Natural killer cell (primary cell): ENCODE measurements at regions not wholly inside any gene's neighbourhood (a gene's known extent, or its start where the extent isn't known, plus 50 kb on each side); places are given as distances from the start of the nearest gene placed in this dataset.
"Not testable (repeated sequence)": the region's sequence is repeated elsewhere in the genome, so short reads cannot be mapped to it uniquely, and the experiment has no call there.

Source experiments
- ATAC-seq, 3 donors: fragments of 150-1000 bp in 2 of 3; fragments of 200-7000 bp in 1 of 3; cut with Tn5 transposase; 1 replicate in 1 of 3; 2 replicates in 2 of 3; pipeline ENCODE4 v1.10.0; 2021; ENCODE audit warnings: mild to moderate bottlenecking in 2 of 3, moderate library complexity in 2 of 3
- DNase-seq, 2 donors: peaks; one replicate each; pipeline versions ENCODE4 v3.0.0 to v3.0.0-alpha.2; 2013 to 2021; ENCODE audit warnings: mixed read lengths in 1 of 2
- H3K27ac ChIP-seq: one replicate; pipeline ENCODE4 v1.5.1; 2013; ENCODE audit warnings: mild to moderate bottlenecking, low read length
- H3K27me3 ChIP-seq: one replicate; pipeline ENCODE4 v1.6.1; 2013; ENCODE audit warnings: low read length; ENCODE audit not compliant: control insufficient read depth, insufficient read depth
- H3K36me3 ChIP-seq: one replicate; pipeline ENCODE4 v1.6.1; 2013; ENCODE audit warnings: low read length; ENCODE audit not compliant: control insufficient read depth, insufficient read depth
- H3K4me1 ChIP-seq: one replicate; pipeline ENCODE4 v1.6.1; 2013; ENCODE audit warnings: low read length; ENCODE audit not compliant: control insufficient read depth, insufficient read depth
- H3K4me3 ChIP-seq: one replicate; pipeline ENCODE4 v1.5.1; 2013; ENCODE audit warnings: low read length
- H3K9me3 ChIP-seq: one replicate; pipeline ENCODE4 v1.6.1; 2013; ENCODE audit warnings: low read length; ENCODE audit not compliant: control insufficient read depth, insufficient read depth
- H3K27ac Mint-ChIP-seq, 2 donors: one replicate each; pipeline ENCODE4 v1.8.0; 2022; ENCODE audit warnings: mild to moderate bottlenecking in 2 of 2, mixed read lengths in 2 of 2, moderate library complexity in 1 of 2
- H3K27me3 Mint-ChIP-seq, 2 donors: one replicate each; pipeline ENCODE4 v1.8.0; 2022; ENCODE audit warnings: low read depth in 2 of 2, mixed read lengths in 2 of 2
- H3K36me3 Mint-ChIP-seq: one replicate; pipeline ENCODE4 v1.8.0; 2022; ENCODE audit warnings: mixed read lengths
- H3K4me1 Mint-ChIP-seq, 2 donors: one replicate each; pipeline ENCODE4 v1.8.0; 2022; ENCODE audit warnings: mixed read lengths in 2 of 2
- H3K4me3 Mint-ChIP-seq: one replicate; pipeline ENCODE4 v1.8.0; 2022; ENCODE audit warnings: mild to moderate bottlenecking, moderate library complexity, mixed read lengths
- H3K9me3 Mint-ChIP-seq, 2 donors: one replicate each; pipeline ENCODE4 v1.8.0; 2022; ENCODE audit warnings: mixed read lengths in 2 of 2
- CTCF ChIP-seq: fragments of 200-600 bp; IDR thresholded peaks from one replicate; pipeline ENCODE4 v1.8.0; 2022; ENCODE audit warnings: antibody characterized with exemption
- WGBS: methylation state at CpG from one replicate; pipeline ENCODE4 v1.1.7; 2013; ENCODE audit warnings: missing lambda C conversion rate; ENCODE audit not compliant: insufficient coverage; 5-methylcytosine and 5-hydroxymethylcytosine counted together
- intact Hi-C: fragments of 100-400 bp; cut with micrococcal nuclease; formaldehyde crosslinking; loops from one replicate; pipeline ENCODE4 v1.14.2; 2022

GRCh38 chr17:31798205-31798724 lies 60.8 kb downstream of the COPRS start:
- no peaks in the 10 kb centered on the region for H3K4me1 ChIP-seq
- H3K27me3 ChIP-seq, result no peaks in the 10 kb centered on the region
- H3K9me3 ChIP-seq, result no peaks in the 10 kb centered on the region
- WGBS, result 86% methylated on average over 10 of the region's 10 CpGs
- intact Hi-C loops, result no loop called here
- no peak overlapping the region for H3K4me3 ChIP-seq
- Mint-ChIP-seq H3K36me3 (no peaks in the 10 kb centered on the region), H3K4me1 (no peaks in the 10 kb centered on the region), H3K27ac (no peak overlapping the region), H3K27me3 (peaks cover 4 to 17% of the 10 kb centered on the region in 2 donors), H3K9me3 (no peaks in the 10 kb centered on the region), H3K4me3 (no peak overlapping the region)
- no peak overlapping the region for H3K27ac ChIP-seq
- no peak for ATAC-seq
- TF ChIP-seq CTCF, result no peak
- H3K36me3 ChIP-seq, result no peaks in the 10 kb centered on the region
- no peak for DNase-seq

- H3K9me3 Mint-ChIP-seq, intact Hi-C loops, DNase-seq, H3K4me3 ChIP-seq, ATAC-seq, H3K27ac Mint-ChIP-seq, H3K4me1 ChIP-seq, H3K36me3 ChIP-seq, H3K4me1 Mint-ChIP-seq, H3K36me3 Mint-ChIP-seq, H3K4me3 Mint-ChIP-seq, H3K27ac ChIP-seq, H3K27me3 ChIP-seq, H3K9me3 ChIP-seq: not testable (repeated sequence)
- H3K27me3 Mint-ChIP-seq, result peaks cover 7 to 22% of the 10 kb centered on the region in 2 donors
- WGBS, result 97% methylated on average over 4 of the region's 7 CpGs
Measured at GRCh38 chr17:31795941-31796340, 63.1 kb downstream of the COPRS start.

- Mint-ChIP-seq H3K9me3 (no peaks in the 10 kb centered on the region), H3K27ac (no peak overlapping the region), H3K27me3 (peaks cover 7 to 22% of the 10 kb centered on the region in 2 donors), H3K4me3 (no peak overlapping the region), H3K36me3 (no peaks in the 10 kb centered on the region), H3K4me1 (peaks cover 0 to 7% of the 10 kb centered on the region in 2 donors)
- 100% methylated on average over 3 of the region's 5 CpGs for WGBS
- Histone ChIP-seq H3K4me3 (no peak overlapping the region), H3K36me3 (no peaks in the 10 kb centered on the region), H3K27me3 (no peaks in the 10 kb centered on the region), H3K9me3 (no peaks in the 10 kb centered on the region), H3K4me1 (no peaks in the 10 kb centered on the region), H3K27ac (no peak overlapping the region)
- DNase-seq, result no peak
- intact Hi-C loops, result no loop called here
- no peak for ATAC-seq
- TF ChIP-seq CTCF, result no peak
Measured at GRCh38 chr17:31794111-31794510, 64.9 kb downstream of the COPRS start.

- H3K27me3 ChIP-seq, H3K4me1 ChIP-seq, H3K4me1 Mint-ChIP-seq, H3K9me3 ChIP-seq, H3K27ac ChIP-seq, H3K36me3 Mint-ChIP-seq, H3K9me3 Mint-ChIP-seq, ATAC-seq, H3K4me3 ChIP-seq, H3K36me3 ChIP-seq, intact Hi-C loops, H3K4me3 Mint-ChIP-seq, DNase-seq, H3K27ac Mint-ChIP-seq: not testable (repeated sequence)
- WGBS, result 100% methylated on average over 4 of the region's 7 CpGs
- peaks cover 7 to 22% of the 10 kb centered on the region in 2 donors for H3K27me3 Mint-ChIP-seq
Measured at GRCh38 chr17:31793634-31794033, 65.4 kb downstream of the COPRS start.
